Glomerular visceral epithelial cell (primary cell): ENCODE measurements at regions not wholly inside any gene's neighbourhood (a gene's known extent, or its start where the extent isn't known, plus 50 kb on each side); places are given as distances from the start of the nearest gene placed in this dataset.
A peak's percentile ranks its signal among the peaks of the same experiment; 100 is the strongest.
"Not testable (repeated sequence)": the region's sequence is repeated elsewhere in the genome, so short reads cannot be mapped to it uniquely, and the experiment has no call there.

Experiments
- DNase-seq: peaks from one replicate; pipeline ENCODE4 v3.0.0-alpha.2; 2016; ENCODE audit errors: extremely low spot score

GRCh38 chr16:29108625-29109169, 123.8 kb downstream of the LAT start:
- not testable (repeated sequence) for DNase-seq

- no peak for DNase-seq
Observed at GRCh38 chr16:29107299-29107698, 122.4 kb downstream of the LAT start.

- DNase-seq: not testable (repeated sequence)
Observed at GRCh38 chr16:29106259-29106908, 121.5 kb downstream of the LAT start.

GRCh38 chr16:29104600-29104999, 119.7 kb downstream of the LAT start:
- DNase-seq: not testable (repeated sequence)

GRCh38 chr16:29097965-29098364, 113.1 kb downstream of the LAT start:
- DNase-seq: not testable (repeated sequence)

GRCh38 chr16:29094729-29095624, 110.1 kb downstream of the LAT start:
- DNase-seq: not testable (repeated sequence)

GRCh38 chr16:29094325-29094724, 109.5 kb downstream of the LAT start:
- DNase-seq: not testable (repeated sequence)

- not testable (repeated sequence) for DNase-seq
Observed at GRCh38 chr16:29089679-29090078, 104.8 kb downstream of the LAT start.

GRCh38 chr16:29087673-29088072, 102.8 kb downstream of the LAT start:
- not testable (repeated sequence) for DNase-seq

GRCh38 chr16:29081829-29082639, 97.2 kb downstream of the LAT start:
- DNase-seq: peak; percentile 2

- DNase-seq: not testable (repeated sequence)
Observed at GRCh38 chr16:29074554-29075402, 89.9 kb downstream of the LAT start.

- not testable (repeated sequence) for DNase-seq
Observed at GRCh38 chr16:29062235-29062634, 77.4 kb downstream of the LAT start.

GRCh38 chr16:29061467-29061921, 76.6 kb downstream of the LAT start:
- DNase-seq: not testable (repeated sequence)

- not testable (repeated sequence) for DNase-seq
Observed at GRCh38 chr16:29060022-29060810, 75.4 kb downstream of the LAT start.

- DNase-seq: not testable (repeated sequence)
Observed at GRCh38 chr16:29059575-29059974, 74.7 kb downstream of the LAT start.
